Nephron (organoid): ENCODE measurements at regions not wholly inside any gene's neighbourhood (a gene's known extent, or its start where the extent isn't known, plus 50 kb on each side); places are given as distances from the start of the nearest gene placed in this dataset.

ENCODE experiments used
- H3K27ac Mint-ChIP-seq, 3 experiments: 2 replicates each; pipeline ENCODE4 v1.8.0; 2020; ENCODE audit warnings: mixed read lengths in 3 of 3, mild to moderate bottlenecking in 2 of 3, moderate library complexity in 1 of 3
- H3K27me3 Mint-ChIP-seq: 2 replicates; pipeline ENCODE4 v1.8.0; 2021; ENCODE audit warnings: low read depth, mild to moderate bottlenecking, moderate library complexity, mixed read lengths
- H3K36me3 Mint-ChIP-seq: 2 replicates; pipeline ENCODE4 v1.8.0; 2020; ENCODE audit warnings: low read depth, mixed read lengths
- H3K4me1 Mint-ChIP-seq: 2 replicates; pipeline ENCODE4 v1.8.0; 2020; ENCODE audit warnings: mixed read lengths
- H3K4me3 Mint-ChIP-seq, 3 experiments: 2 replicates each; pipeline ENCODE4 v1.8.0; 2020; ENCODE audit warnings: mild to moderate bottlenecking in 3 of 3, mixed read lengths in 3 of 3, moderate library complexity in 2 of 3
- H3K9me3 Mint-ChIP-seq: 2 replicates; pipeline ENCODE4 v1.8.0; 2020; ENCODE audit warnings: mixed read lengths
- TF ChIP-seq, protein P1 (sequence below), 3 experiments: fragments of 200-600 bp; sonication (generic); IDR thresholded peaks; one replicate each; pipeline ENCODE4 v1.5.0; 2021; ENCODE audit warnings: antibody characterized with exemption in 3 of 3; ENCODE audit not compliant: unreplicated experiment in 3 of 3

DNA sequence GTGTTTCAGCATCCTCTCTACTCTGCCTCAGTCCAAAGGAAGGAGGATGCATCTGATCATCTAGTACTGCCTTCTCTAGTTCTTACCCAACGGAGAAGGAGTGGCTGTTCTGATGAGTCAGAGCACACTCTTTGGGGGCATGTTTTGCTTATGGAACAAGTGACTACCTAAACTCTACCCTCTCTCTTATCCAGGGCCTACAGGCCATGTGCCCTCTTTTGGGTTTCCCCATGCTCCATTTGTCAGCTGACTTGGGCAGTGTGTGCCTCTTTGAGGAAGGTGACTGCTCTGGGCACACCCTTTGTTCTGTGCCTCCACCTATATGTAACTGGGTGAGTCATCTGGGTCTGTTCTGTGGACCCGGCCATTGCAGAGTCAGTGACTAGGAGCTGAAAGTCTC, 89.6 kb upstream of the BNC2 start:
- H3K27ac Mint-ChIP-seq = no peak overlapping the region
- TF ChIP-seq, protein P1, sequence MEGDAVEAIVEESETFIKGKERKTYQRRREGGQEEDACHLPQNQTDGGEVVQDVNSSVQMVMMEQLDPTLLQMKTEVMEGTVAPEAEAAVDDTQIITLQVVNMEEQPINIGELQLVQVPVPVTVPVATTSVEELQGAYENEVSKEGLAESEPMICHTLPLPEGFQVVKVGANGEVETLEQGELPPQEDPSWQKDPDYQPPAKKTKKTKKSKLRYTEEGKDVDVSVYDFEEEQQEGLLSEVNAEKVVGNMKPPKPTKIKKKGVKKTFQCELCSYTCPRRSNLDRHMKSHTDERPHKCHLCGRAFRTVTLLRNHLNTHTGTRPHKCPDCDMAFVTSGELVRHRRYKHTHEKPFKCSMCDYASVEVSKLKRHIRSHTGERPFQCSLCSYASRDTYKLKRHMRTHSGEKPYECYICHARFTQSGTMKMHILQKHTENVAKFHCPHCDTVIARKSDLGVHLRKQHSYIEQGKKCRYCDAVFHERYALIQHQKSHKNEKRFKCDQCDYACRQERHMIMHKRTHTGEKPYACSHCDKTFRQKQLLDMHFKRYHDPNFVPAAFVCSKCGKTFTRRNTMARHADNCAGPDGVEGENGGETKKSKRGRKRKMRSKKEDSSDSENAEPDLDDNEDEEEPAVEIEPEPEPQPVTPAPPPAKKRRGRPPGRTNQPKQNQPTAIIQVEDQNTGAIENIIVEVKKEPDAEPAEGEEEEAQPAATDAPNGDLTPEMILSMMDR (IDR thresholded peaks at IDR 0.05; ENCODE audit: unreplicated experiment in 3 of 3) = no peak
- peaks cover 14% of the 10 kb centered on the region for H3K9me3 Mint-ChIP-seq
- no peaks in the 10 kb centered on the region for H3K4me1 Mint-ChIP-seq
- H3K27me3 Mint-ChIP-seq = peaks cover 3% of the 10 kb centered on the region
- H3K36me3 Mint-ChIP-seq = peaks cover 3% of the 10 kb centered on the region
- no peak overlapping the region for H3K4me3 Mint-ChIP-seq

DNA sequence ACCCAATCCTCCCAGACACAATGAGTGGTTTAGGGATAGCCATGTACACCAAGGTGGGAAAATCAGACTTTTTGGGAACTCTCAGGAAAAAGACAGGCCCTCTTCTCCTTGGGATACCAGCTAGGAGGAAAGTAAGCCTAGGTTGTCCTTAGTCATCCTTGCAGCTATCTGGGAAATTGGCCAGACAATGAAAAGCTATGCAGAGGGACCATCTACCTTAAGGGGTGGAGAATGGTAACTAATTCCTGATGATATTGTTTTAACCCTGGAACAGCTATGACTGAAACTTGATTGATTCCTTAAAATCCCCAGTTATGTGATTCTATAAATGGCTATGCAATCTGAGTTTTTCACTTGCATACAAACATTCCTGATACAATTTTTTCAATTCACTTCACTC, 88.9 kb upstream of the BNC2 start:
- Mint-ChIP-seq H3K9me3 (peaks cover 14% of the 10 kb centered on the region), H3K27ac (no peak overlapping the region), H3K27me3 (peaks cover 3% of the 10 kb centered on the region), H3K4me3 (no peak overlapping the region), H3K36me3 (peaks cover 3% of the 10 kb centered on the region), H3K4me1 (no peaks in the 10 kb centered on the region)
- TF ChIP-seq, protein P1 (IDR thresholded peaks at IDR 0.05; ENCODE audit: unreplicated experiment in 3 of 3) = no peak

DNA sequence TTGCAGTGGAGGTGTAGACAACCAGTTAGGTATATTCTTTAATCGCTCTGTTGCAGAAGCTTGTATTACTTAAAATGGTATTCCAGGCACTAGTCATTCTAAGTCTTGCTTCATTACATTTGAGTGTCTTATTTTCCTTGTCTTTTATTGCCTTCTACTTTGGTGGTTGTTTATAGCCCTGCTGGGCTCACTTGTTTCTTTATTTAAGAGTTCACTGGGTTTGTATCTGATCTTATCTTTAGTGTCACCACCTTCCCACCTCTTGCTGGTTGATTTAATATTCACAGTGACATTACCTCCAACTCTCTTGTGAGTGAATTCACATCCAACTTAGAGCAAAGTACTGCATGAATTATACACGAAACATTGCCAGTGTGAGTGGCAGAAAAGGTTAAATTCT, 83.6 kb upstream of the BNC2 start:
- H3K27ac Mint-ChIP-seq = no peak overlapping the region
- H3K36me3 Mint-ChIP-seq = no peaks in the 10 kb centered on the region
- no peaks in the 10 kb centered on the region for H3K27me3 Mint-ChIP-seq
- H3K4me3 Mint-ChIP-seq = no peak overlapping the region
- peaks cover 6% of the 10 kb centered on the region for H3K9me3 Mint-ChIP-seq
- H3K4me1 Mint-ChIP-seq = no peaks in the 10 kb centered on the region
- TF ChIP-seq, protein P1 (IDR thresholded peaks at IDR 0.05; ENCODE audit: unreplicated experiment in 3 of 3) = no peak

DNA sequence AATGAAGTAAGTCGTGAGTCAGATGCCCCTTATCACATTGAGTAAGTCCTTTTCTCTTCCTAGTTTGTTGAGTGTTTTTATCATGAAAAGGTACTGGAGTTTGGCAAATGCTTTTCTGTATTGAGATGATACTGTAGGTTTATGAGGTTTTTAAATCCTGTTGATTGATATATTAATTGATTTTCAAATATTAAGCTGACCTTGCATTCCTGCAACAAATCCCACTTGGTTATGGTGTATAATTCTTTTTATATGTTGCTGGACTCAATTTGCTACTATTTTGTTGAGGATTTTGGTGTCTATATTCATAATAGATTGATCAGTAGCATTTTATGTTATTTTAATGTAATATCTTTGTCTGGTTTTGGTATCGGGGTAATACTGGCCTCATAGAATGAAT, 81.0 kb upstream of the BNC2 start:
- Mint-ChIP-seq H3K4me1 (no peaks in the 10 kb centered on the region), H3K27me3 (no peaks in the 10 kb centered on the region), H3K27ac (no peak overlapping the region), H3K9me3 (peaks cover 6% of the 10 kb centered on the region), H3K4me3 (no peak overlapping the region), H3K36me3 (no peaks in the 10 kb centered on the region)
- TF ChIP-seq, protein P1 (IDR thresholded peaks at IDR 0.05; ENCODE audit: unreplicated experiment in 3 of 3) = no peak

DNA sequence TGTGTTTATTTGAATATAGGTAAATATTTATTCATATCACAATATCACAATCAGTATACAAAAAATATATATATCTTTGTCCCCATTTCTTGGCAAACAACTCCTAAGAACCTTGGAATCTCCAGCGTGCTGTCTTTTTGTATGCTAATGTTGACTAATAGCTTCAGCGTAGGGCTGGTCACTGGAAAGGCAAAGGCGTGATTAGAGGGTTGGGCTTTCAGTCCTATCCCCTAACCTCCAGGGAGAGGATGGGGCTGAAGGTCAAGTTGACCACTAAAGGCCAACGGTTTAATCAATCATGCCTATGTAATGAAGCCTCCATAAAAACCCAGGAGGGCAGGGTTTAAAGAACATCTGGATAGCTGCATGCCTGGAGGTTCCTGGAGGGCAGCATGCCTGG, 79.6 kb upstream of the BNC2 start:
- Mint-ChIP-seq H3K4me3 (no peak overlapping the region), H3K27me3 (no peaks in the 10 kb centered on the region)

DNA sequence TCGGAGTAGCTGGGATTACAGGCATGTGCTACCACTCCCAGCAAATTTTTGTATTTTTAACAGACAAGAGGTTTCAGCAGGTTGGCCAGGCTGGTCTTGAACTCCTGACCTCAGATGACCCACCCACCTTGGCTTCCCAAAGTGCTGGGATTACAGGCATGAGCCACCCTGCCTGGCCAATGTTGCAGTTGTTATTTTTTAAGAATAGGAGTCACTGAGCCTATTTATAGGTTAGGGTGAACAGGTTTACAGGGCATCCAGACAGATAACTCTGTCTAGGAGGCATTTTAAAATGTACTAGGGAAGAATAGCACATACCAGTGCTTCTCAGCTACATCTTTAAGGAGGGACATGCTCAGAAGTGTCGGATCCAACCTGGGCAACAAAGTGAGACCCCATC, 60.1 kb upstream of the BNC2 start:
- peaks cover 10% of the 10 kb centered on the region for H3K9me3 Mint-ChIP-seq
- TF ChIP-seq, protein P1 (IDR thresholded peaks at IDR 0.05; ENCODE audit: unreplicated experiment in 3 of 3) = no peak
- H3K4me3 Mint-ChIP-seq = no peak overlapping the region
- no peak overlapping the region for H3K27ac Mint-ChIP-seq
- no peaks in the 10 kb centered on the region for H3K4me1 Mint-ChIP-seq
- no peaks in the 10 kb centered on the region for H3K27me3 Mint-ChIP-seq
- H3K36me3 Mint-ChIP-seq = no peaks in the 10 kb centered on the region

More for the DNA sequence above, 79.6 kb upstream of the BNC2 start:
- TF ChIP-seq, protein P1 (IDR thresholded peaks at IDR 0.05; ENCODE audit: unreplicated experiment in 3 of 3) = no peak
- H3K4me1 Mint-ChIP-seq = no peaks in the 10 kb centered on the region
- no peaks in the 10 kb centered on the region for H3K36me3 Mint-ChIP-seq
- peaks cover 2% of the 10 kb centered on the region for H3K9me3 Mint-ChIP-seq
- H3K27ac Mint-ChIP-seq = no peak overlapping the region
